B cell (primary cell): ENCODE measurements at regions not wholly inside any gene's neighbourhood (a gene's known extent, or its start where the extent isn't known, plus 50 kb on each side); places are given as distances from the start of the nearest gene placed in this dataset.

Source experiments
- ATAC-seq: fragments of 200-7000 bp; cut with Tn5 transposase; one replicate; pipeline ENCODE4 v1.10.0; 2021; ENCODE audit warnings: low read depth, mild to moderate bottlenecking, moderate number of reproducible peaks, moderate library complexity
- CTCF ChIA-PET: fragments of 350-600 bp; sonication (Branson Sonifier 250); formaldehyde crosslinking; loops from one replicate; lab custom pipeline; 2021; ENCODE audit warnings: antibody characterized with exemption, inconsistent platforms; lab: Charles Lee
- POLR2A ChIA-PET: fragments of 350-600 bp; sonication (Branson Sonifier 250); formaldehyde crosslinking; loops from one replicate; lab custom pipeline; 2021; ENCODE audit warnings: antibody characterized with exemption; lab: Charles Lee
- DNase-seq: peaks from one replicate; pipeline ENCODE4 v3.0.0; 2013
- H2AFZ ChIP-seq: 2 replicates; pipeline ENCODE4 v1.6.1; 2012; ENCODE audit warnings: mild to moderate bottlenecking, low read depth, low read length; ENCODE audit not compliant: insufficient read depth, poor library complexity, severe bottlenecking
- H3K27ac ChIP-seq, 2 donors: 1 replicate in 1 of 2; 2 replicates in 1 of 2; pipeline ENCODE4 v1.5.1; 2012 to 2013; ENCODE audit warnings: low read length in 2 of 2, mild to moderate bottlenecking in 2 of 2, moderate library complexity in 1 of 2
- H3K27me3 ChIP-seq, 4 experiments: fragments of 200-600 bp in 1 of 4; sonication (generic) in 1 of 4; replicated peaks in 1 of 4; 1 replicate in 2 of 4; 2 replicates in 2 of 4; pipeline versions ENCODE4 v1.6.1 to v1.7.0; 2013 to 2016; ENCODE audit warnings: low read length in 3 of 4, mild to moderate bottlenecking in 2 of 4, mixed read lengths in 1 of 4, moderate library complexity in 1 of 4; ENCODE audit not compliant: insufficient read depth in 4 of 4, control insufficient read depth in 3 of 4; ENCODE audit errors: control extremely low read depth in 1 of 4
- H3K36me3 ChIP-seq, 2 experiments: replicated peaks in 1 of 2; 1 replicate in 1 of 2; 2 replicates in 1 of 2; pipeline versions ENCODE4 v1.6.1 to v1.7.1; 2013; ENCODE audit warnings: low read length in 1 of 2; ENCODE audit not compliant: insufficient read depth in 2 of 2, control insufficient read depth in 1 of 2; ENCODE audit errors: control extremely low read depth in 1 of 2, extremely low read depth in 1 of 2
- H3K4me1 ChIP-seq, 2 donors: fragments of 200-600 bp in 1 of 2; sonication (generic) in 1 of 2; 1 replicate in 1 of 2; 2 replicates in 1 of 2; pipeline versions ENCODE4 v1.5.1 to v1.6.1; 2013 to 2017; ENCODE audit warnings: low read length in 2 of 2; ENCODE audit not compliant: control insufficient read depth in 2 of 2, insufficient read depth in 2 of 2
- H3K4me2 ChIP-seq: replicated peaks from 2 replicates; pipeline ENCODE3; 2012; ENCODE audit warnings: mild to moderate bottlenecking, low read depth, low read length; ENCODE audit not compliant: poor library complexity, severe bottlenecking
- H3K4me3 ChIP-seq, 5 experiments: fragments of 200-600 bp in 1 of 5; sonication (generic) in 1 of 5; 1 replicate in 3 of 5; 2 replicates in 2 of 5; pipeline versions ENCODE4 v1.5.1 to v1.7.0; 2011 to 2016; ENCODE audit warnings: low read length in 4 of 5, mild to moderate bottlenecking in 4 of 5, low read depth in 2 of 5, control low read depth in 1 of 5, moderate library complexity in 1 of 5; ENCODE audit not compliant: insufficient read depth in 1 of 5; ENCODE audit errors: control extremely low read depth in 1 of 5, extremely low read depth in 1 of 5
- H3K79me2 ChIP-seq: fragments of 200-600 bp; sonication (generic); one replicate; pipeline ENCODE4 v1.6.0; 2016; ENCODE audit warnings: low read length; ENCODE audit not compliant: control insufficient read depth, insufficient read depth
- H3K9ac ChIP-seq: fragments of 200-600 bp; sonication (generic); 2 replicates; pipeline ENCODE4 v1.6.1; 2017; ENCODE audit warnings: mild to moderate bottlenecking, low read length, moderate library complexity
- H3K9me3 ChIP-seq, 3 donors: one replicate each; pipeline versions ENCODE4 v1.6.1 to v1.7.1; 2013; ENCODE audit warnings: low read length in 2 of 3; ENCODE audit not compliant: control insufficient read depth in 2 of 3, insufficient read depth in 1 of 3; ENCODE audit errors: control extremely low read depth in 1 of 3
- H4K20me1 ChIP-seq: 2 replicates; pipeline ENCODE4 v1.6.0; 2012; ENCODE audit warnings: mild to moderate bottlenecking, low read length; ENCODE audit not compliant: insufficient read depth, control insufficient read depth, poor library complexity, severe bottlenecking
- H3K27ac Mint-ChIP-seq: one replicate; pipeline ENCODE4 v1.8.0; 2021; ENCODE audit warnings: mixed read lengths
- H3K27me3 Mint-ChIP-seq: one replicate; pipeline ENCODE4 v1.8.0; 2021; ENCODE audit warnings: mixed read lengths
- H3K4me1 Mint-ChIP-seq: one replicate; pipeline ENCODE4 v1.8.0; 2021; ENCODE audit warnings: mixed read lengths
- H3K4me3 Mint-ChIP-seq: one replicate; pipeline ENCODE4 v1.8.0; 2021; ENCODE audit warnings: mixed read lengths
- H3K9me3 Mint-ChIP-seq: one replicate; pipeline ENCODE4 v1.8.0; 2022; ENCODE audit warnings: mixed read lengths; ENCODE audit not compliant: insufficient read depth
- CTCF ChIP-seq: fragments of 200-600 bp; IDR thresholded peaks from one replicate; pipeline ENCODE4 v1.8.0; 2022; ENCODE audit warnings: antibody characterized with exemption, mild to moderate bottlenecking
- EZH2 ChIP-seq: IDR thresholded peaks from 2 replicates; pipeline ENCODE4 v1.6.1; 2012; ENCODE audit warnings: borderline replicate concordance, low read depth, mild to moderate bottlenecking, moderate library complexity, low read length; ENCODE audit not compliant: insufficient read depth, poor library complexity, severe bottlenecking
- WGBS: methylation state at CpG from one replicate; pipeline ENCODE4 v1.1.5; 2013; ENCODE audit warnings: missing lambda C conversion rate; ENCODE audit not compliant: insufficient coverage; 5-methylcytosine and 5-hydroxymethylcytosine counted together
- intact Hi-C: fragments of 100-400 bp; cut with micrococcal nuclease; formaldehyde crosslinking; loops from one replicate; pipeline ENCODE4 v1.10.0; 2022

DNA sequence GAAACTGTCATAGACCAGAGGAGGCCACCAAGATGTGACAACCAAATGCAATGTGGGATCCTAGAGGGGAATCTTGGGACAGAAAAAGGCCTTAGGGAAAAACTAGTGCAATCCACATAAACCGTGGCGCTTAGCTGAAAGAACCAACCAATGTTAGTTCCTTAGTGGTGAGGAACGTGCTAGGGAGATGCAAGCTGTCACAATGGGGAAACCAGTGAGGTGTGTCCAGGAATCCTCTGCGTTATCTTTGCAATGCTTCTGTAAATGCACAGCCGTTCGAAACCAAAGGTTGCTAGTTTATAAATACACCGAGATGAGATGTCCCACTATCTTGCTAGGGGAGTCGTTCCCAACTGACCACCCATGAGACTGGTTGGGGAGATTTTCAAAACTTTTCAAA is 157.0 kb upstream of the ID2 start:
- Histone ChIP-seq H3K4me3 (no peak overlapping the region), H3K9me3 (peaks cover 0 to 7% (median 0%) of the 10 kb centered on the region in 3 donors), H3K27me3 (peaks cover 0 to 46% (median 2%) of the 10 kb centered on the region in 4 experiments), H4K20me1 (no peaks in the 10 kb centered on the region), H3K4me1 (peaks cover 22 to 38% of the 10 kb centered on the region in 2 donors), H3K79me2 (no peaks in the 10 kb centered on the region), H3K9ac (no peak overlapping the region), H3K27ac (no peak overlapping the region), H3K4me2 (no peak overlapping the region), H2AFZ (no peak overlapping the region), H3K36me3 (no peaks in the 10 kb centered on the region)
- Mint-ChIP-seq H3K9me3 (no peaks in the 10 kb centered on the region), H3K4me1 (peaks cover 35% of the 10 kb centered on the region), H3K27ac (no peak overlapping the region), H3K27me3 (peaks cover 55% of the 10 kb centered on the region), H3K4me3 (no peak overlapping the region)
- intact Hi-C loops: loop anchor here (5.0 kb wide), 1 partner anchor 162 kb away; no protein-coding TSS in a partner anchor
- TF ChIP-seq CTCF: no peak
- no peak for TF ChIP-seq EZH2
- DNase-seq (no peak), ATAC-seq (no peak)
- ChIA-PET CTCF (no interaction called here), POLR2A (no interaction called here)
- 85% methylated on average over 8 of the region's 8 CpGs for WGBS

- Histone ChIP-seq H2AFZ (no peak overlapping the region), H3K4me3 (no peak overlapping the region), H3K27ac (no peak overlapping the region), H3K36me3 (no peaks in the 10 kb centered on the region), H3K4me2 (peak overlapping the region; percentile 56), H4K20me1 (no peaks in the 10 kb centered on the region), H3K79me2 (no peaks in the 10 kb centered on the region), H3K9ac (no peak overlapping the region), H3K27me3 (peaks cover 0 to 46% (median 2%) of the 10 kb centered on the region in 4 experiments), H3K9me3 (peaks cover 0 to 9% (median 0%) of the 10 kb centered on the region in 3 donors), H3K4me1 (peaks cover 22 to 38% of the 10 kb centered on the region in 2 donors)
- ChIA-PET POLR2A (no interaction called here), CTCF (no interaction called here)
- Mint-ChIP-seq H3K27me3 (peaks cover 52% of the 10 kb centered on the region), H3K27ac (no peak overlapping the region), H3K4me1 (peaks cover 35% of the 10 kb centered on the region), H3K9me3 (no peaks in the 10 kb centered on the region), H3K4me3 (no peak overlapping the region)
- 75% methylated on average over 4 of the region's 7 CpGs for WGBS
- intact Hi-C loops: loop anchor here (5.0 kb wide), 1 partner anchor 162 kb away; no protein-coding TSS in a partner anchor
- DNase-seq: no peak
- TF ChIP-seq EZH2 (no peak), CTCF (no peak)
- no peak for ATAC-seq
Observed at GRCh38 chr2:8525236-8525581, 156.6 kb upstream of the ID2 start.
